Choroid plexus epithelial cell (primary cell): ENCODE measurements at regions not wholly inside any gene's neighbourhood (a gene's known extent, or its start where the extent isn't known, plus 50 kb on each side); places are given as distances from the start of the nearest gene placed in this dataset.

ENCODE experiments used
- DNase-seq: peaks from one replicate; pipeline ENCODE4 v3.0.0-alpha.2; 2010; ENCODE audit warnings: low read depth
- H3K4me3 ChIP-seq: 2 replicates; pipeline ENCODE4 v1.5.1; 2011; ENCODE audit warnings: low read depth, mild to moderate bottlenecking, control low read depth, low read length, moderate library complexity
- TF ChIP-seq, protein P1 (sequence below): conservative IDR thresholded peaks from 2 replicates; pipeline ENCODE4 v1.5.1; 2011; ENCODE audit warnings: low read depth, mild to moderate bottlenecking, control low read depth, inconsistent platforms, low read length, moderate library complexity

DNA sequence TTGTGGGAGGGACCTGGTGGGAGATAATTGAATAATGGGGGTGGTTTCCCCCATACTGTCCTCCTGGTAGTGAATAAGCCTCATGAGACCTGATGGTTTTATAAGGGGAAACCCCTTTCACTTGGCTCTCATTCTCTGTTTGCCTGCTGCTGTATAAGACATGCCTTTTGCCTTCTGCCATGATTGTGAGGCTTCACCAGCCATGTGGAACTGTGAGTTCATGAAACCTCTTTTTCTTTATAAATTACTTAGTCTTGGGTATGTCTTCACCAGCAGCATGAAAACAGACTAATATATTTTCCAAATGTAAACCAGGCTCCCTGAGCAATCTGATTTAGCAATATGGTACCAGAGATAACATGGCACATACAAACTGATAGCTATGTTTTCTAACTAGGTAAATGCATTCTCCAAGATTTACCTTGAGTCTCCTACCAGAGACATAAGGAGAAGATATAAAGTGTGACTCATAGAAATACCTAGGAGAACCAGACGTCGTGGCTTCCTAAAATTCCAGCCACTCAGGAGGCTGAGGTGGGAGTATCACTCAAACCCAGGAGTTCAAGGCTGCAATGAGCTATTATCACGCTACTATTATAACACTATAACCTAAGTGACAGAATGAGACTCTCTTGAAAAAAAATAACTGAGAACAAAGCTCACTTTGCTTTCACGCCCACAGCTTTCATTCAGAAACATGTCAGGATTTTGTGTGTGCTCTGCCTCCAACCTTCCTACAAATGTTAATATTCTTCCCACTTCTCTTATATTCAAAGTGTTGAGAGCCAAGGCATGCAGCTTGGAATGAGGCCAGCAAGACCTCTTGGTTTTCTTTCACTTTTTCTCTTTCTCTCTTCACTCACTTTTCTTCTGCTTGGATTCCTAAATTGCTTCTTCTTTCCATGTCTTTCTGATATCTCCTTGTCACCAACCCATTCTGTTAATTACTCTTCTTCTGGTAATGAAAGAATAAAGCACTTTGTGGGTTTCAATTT lies 263.9 kb upstream of the UBE2E3 start:
- TF ChIP-seq, protein P1, sequence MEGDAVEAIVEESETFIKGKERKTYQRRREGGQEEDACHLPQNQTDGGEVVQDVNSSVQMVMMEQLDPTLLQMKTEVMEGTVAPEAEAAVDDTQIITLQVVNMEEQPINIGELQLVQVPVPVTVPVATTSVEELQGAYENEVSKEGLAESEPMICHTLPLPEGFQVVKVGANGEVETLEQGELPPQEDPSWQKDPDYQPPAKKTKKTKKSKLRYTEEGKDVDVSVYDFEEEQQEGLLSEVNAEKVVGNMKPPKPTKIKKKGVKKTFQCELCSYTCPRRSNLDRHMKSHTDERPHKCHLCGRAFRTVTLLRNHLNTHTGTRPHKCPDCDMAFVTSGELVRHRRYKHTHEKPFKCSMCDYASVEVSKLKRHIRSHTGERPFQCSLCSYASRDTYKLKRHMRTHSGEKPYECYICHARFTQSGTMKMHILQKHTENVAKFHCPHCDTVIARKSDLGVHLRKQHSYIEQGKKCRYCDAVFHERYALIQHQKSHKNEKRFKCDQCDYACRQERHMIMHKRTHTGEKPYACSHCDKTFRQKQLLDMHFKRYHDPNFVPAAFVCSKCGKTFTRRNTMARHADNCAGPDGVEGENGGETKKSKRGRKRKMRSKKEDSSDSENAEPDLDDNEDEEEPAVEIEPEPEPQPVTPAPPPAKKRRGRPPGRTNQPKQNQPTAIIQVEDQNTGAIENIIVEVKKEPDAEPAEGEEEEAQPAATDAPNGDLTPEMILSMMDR, result no peak
- DNase-seq, result peak; percentile 59
- H3K4me3 ChIP-seq, result no peak overlapping the region

DNA sequence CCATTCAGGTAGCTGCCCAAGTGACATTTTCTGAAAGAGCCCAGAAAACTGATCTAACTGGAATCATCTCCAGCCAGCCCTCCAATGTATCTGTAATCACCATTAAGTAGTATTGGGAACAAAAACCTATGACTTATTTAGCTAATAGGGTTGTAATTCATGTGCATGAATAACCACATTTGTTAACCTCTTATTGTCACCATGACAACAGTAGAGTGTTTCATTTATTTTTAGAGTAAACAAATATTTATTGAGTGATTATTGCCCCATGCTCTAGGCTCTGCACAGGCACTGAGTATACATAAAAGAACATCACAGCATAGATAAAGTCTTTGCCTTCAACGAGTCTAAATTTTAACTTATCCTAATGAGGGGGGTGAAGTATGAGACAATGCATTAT lies 265.4 kb upstream of the UBE2E3 start:
- no peak for DNase-seq
- TF ChIP-seq, protein P1, result no peak

DNA sequence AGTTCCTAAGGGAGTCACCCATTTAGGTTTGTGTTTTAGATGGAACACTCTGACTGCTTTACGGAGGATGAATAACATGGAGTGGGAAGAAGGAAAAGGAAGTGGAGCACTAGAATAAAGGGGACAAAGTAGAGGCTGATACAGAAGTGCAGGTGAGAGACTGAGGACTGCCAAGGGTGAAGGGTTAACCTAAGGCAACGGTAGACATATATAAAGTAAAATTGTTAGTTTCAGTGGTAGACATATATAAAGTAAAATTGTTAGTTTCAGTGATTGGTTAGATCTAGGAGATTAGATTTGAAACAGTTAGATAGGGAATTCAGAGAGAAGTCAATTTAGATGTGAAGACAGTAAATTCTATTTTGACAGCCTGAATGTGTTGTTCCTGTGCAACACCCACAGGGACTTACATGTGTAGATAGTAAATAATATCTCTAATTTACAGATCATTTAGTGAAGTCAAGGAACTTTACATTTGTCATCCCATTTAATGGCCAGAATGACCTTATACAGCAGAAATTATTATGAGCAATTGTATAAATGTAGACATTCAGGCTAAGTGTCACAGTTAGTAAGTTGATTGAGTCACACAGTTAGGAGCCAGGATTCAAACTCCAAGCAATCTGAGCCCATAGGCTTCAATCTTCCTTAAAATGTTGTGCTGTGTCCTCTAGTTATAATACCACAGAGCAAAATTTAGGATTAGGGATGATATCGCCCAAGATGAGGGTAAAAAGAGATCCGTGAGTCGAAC lies 270.8 kb upstream of the UBE2E3 start:
- TF ChIP-seq, protein P1, result no peak
- DNase-seq, result no peak
- H3K4me3 ChIP-seq, result no peak overlapping the region

More for the DNA sequence above, 265.4 kb upstream of the UBE2E3 start:
- H3K4me3 ChIP-seq, result no peak overlapping the region

DNA sequence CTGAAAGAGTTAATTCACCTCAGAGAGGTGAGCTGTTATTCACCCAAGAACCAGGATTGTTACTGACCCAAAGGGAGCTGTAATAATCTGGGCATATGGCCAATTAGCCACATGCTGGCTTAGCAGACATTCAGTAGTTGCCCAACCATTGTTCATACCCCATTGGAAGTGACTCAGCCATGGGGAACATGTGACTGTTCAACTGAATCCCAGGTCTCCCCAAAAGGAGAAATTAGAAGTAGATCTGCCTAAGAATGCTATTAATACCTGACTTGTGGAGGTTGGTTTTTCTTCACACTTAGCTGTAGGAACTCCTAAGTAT lies 272.6 kb upstream of the UBE2E3 start:
- no peak overlapping the region for H3K4me3 ChIP-seq
- peak; percentile 97 for DNase-seq
- TF ChIP-seq, protein P1, result no peak

DNA sequence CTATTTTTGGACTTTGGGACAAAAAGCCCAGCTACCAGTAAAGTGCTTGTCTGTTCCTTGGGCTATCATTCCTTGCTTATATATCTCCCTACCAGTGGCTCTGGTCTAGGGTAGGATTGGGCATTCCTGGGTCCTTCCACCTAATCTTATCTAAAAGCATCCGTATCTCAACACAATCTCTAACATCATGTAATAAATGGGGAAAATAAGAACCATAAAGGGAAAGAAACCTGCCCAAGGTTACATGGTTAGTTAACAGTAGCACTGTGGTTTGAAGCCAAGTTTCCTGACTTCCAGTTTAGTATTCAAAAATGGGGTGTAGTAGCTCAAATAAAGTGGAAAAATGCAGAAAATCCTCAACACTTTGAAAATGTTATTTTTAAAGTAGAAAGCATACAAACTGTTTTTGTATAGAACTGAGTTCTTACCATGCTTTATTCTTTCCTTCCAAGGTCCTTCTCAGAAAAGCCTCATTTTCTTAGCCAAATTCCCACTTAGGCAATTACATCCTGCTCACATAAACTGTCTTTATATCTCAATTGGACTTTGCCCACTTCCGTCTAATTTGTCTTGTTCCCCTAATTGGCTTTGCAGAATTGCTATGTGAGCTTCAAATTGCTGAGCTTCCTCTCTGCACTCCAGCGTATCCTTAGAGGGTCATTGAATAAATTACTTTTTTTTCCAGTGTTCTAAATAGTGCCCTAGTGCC lies 273.1 kb upstream of the UBE2E3 start:
- DNase-seq, result no peak
- H3K4me3 ChIP-seq, result no peak overlapping the region
- TF ChIP-seq, protein P1, result no peak

DNA sequence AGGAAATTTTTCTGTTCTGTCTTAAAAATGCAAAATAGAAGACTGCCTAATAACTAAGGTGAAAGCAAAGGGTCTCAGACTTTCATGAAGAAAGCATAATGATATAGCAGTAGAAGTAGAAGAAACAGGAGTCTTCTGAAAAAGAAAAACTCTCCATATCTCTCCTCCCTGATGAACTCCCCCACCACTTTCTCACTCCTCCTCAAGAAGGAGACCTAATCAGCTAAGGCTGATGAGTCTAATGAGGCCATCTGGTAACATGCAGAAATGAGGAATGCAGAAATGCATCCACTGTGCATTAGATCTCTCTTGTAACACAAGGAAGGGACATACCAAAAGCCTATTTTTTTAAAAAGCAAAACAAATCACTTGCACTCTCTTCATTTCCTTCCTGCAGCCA lies 273.7 kb upstream of the UBE2E3 start:
- H3K4me3 ChIP-seq, result no peak overlapping the region
- TF ChIP-seq, protein P1, result no peak
- peak; percentile 23 for DNase-seq
